HEK293 (cell line): ENCODE measurements at regions not wholly inside any gene's neighbourhood (a gene's known extent, or its start where the extent isn't known, plus 50 kb on each side); places are given as distances from the start of the nearest gene placed in this dataset.

Source experiments
- CTCF ChIA-PET: fragments of 350-600 bp; formaldehyde crosslinking; extraction: SDS; loops from one replicate; lab custom pipeline; 2021; ENCODE audit warnings: antibody characterized with exemption; lab: Yijun Ruan, JAX
- POLR2A ChIA-PET: fragments of 300-600 bp; formaldehyde crosslinking; extraction: SDS; loops from one replicate; lab custom pipeline; 2020; ENCODE audit warnings: antibody characterized with exemption, inconsistent platforms; lab: Yijun Ruan, JAX
- H3K27ac ChIP-seq: fragments of 200-500 bp; sonication (Bioruptor generic); 2 replicates; pipeline ENCODE4 v1.5.1; 2014; ENCODE audit warnings: low read depth, low read length, control low read depth, inconsistent platforms; ENCODE audit errors: extremely low read depth
- H3K36me3 ChIP-seq, 2 experiments: fragments of 200-500 bp in 1 of 2; sonication (Bioruptor generic) in 1 of 2; 1 replicate in 1 of 2; 2 replicates in 1 of 2; pipeline ENCODE4 v1.5.1; 2014 to 2017; ENCODE audit warnings: inconsistent platforms in 2 of 2, low read length in 2 of 2; ENCODE audit not compliant: control insufficient read depth in 2 of 2, insufficient read depth in 1 of 2
- H3K4me1 ChIP-seq: fragments of 200-500 bp; sonication (Bioruptor generic); 2 replicates; pipeline ENCODE4 v1.5.1; 2014; ENCODE audit warnings: mild to moderate bottlenecking, low read length, inconsistent platforms; ENCODE audit not compliant: control insufficient read depth, insufficient read depth
- H3K4me3 ChIP-seq: 2 replicates; pipeline ENCODE4 v1.5.1; 2011; ENCODE audit warnings: low read depth, mild to moderate bottlenecking, control low read depth, low read length, moderate library complexity
- H3K9me3 ChIP-seq: fragments of 200-500 bp; sonication (Bioruptor generic); 2 replicates; pipeline ENCODE4 v1.5.1; 2014; ENCODE audit warnings: low read depth, low read length, inconsistent platforms; ENCODE audit not compliant: control insufficient read depth, insufficient read depth
- BCL11B ChIP-seq: fragments of 450-650 bp; formaldehyde crosslinking; IDR thresholded peaks from 2 replicates; pipeline ENCODE4 v1.5.1; 2016; ENCODE audit warnings: low read depth, missing biosample characterization, missing genetic modification characterization
- GLIS1 ChIP-seq: fragments of 450-650 bp; formaldehyde crosslinking; IDR thresholded peaks from 2 replicates; pipeline ENCODE4 v1.5.1; 2016; ENCODE audit warnings: missing biosample characterization, missing genetic modification characterization
- ZBTB20 ChIP-seq: fragments of 450-650 bp; formaldehyde crosslinking; IDR thresholded peaks from 2 replicates; pipeline ENCODE4 v1.5.1; 2016; ENCODE audit warnings: missing biosample characterization, missing genetic modification characterization
- ZBTB7A ChIP-seq: fragments of 450-650 bp; formaldehyde crosslinking; IDR thresholded peaks from 2 replicates; pipeline ENCODE4 v1.5.1; 2016; ENCODE audit warnings: low read depth, missing biosample characterization, missing genetic modification characterization
- ZNF114 ChIP-seq: fragments of 450-650 bp; formaldehyde crosslinking; IDR thresholded peaks from 2 replicates; pipeline ENCODE4 v1.5.0; 2017; ENCODE audit warnings: missing biosample characterization, missing genetic modification characterization
- ZNF132 ChIP-seq: fragments of 450-650 bp; formaldehyde crosslinking; IDR thresholded peaks from 2 replicates; pipeline ENCODE4 v1.5.1; 2017; ENCODE audit warnings: missing biosample characterization, missing genetic modification characterization, borderline replicate concordance
- ZNF19 ChIP-seq: fragments of 450-650 bp; formaldehyde crosslinking; IDR thresholded peaks from 2 replicates; pipeline ENCODE4; 2016; ENCODE audit warnings: missing biosample characterization, missing genetic modification characterization, low read depth
- ZNF2 ChIP-seq: fragments of 450-650 bp; formaldehyde crosslinking; IDR thresholded peaks from 2 replicates; pipeline ENCODE4 v1.5.1; 2016; ENCODE audit warnings: missing biosample characterization, missing genetic modification characterization
- ZNF223 ChIP-seq: fragments of 450-650 bp; formaldehyde crosslinking; IDR thresholded peaks from 2 replicates; pipeline ENCODE4 v1.5.1; 2016; ENCODE audit warnings: missing biosample characterization, missing genetic modification characterization
- ZNF24 ChIP-seq: fragments of 450-650 bp; formaldehyde crosslinking; IDR thresholded peaks from 2 replicates; pipeline ENCODE4 v1.5.1; 2016; ENCODE audit warnings: missing biosample characterization, missing genetic modification characterization
- ZNF585B ChIP-seq: fragments of 450-650 bp; formaldehyde crosslinking; IDR thresholded peaks from 2 replicates; pipeline ENCODE4 v1.5.1; 2016; ENCODE audit warnings: missing biosample characterization, missing genetic modification characterization
- ZNF600 ChIP-seq: fragments of 450-650 bp; formaldehyde crosslinking; IDR thresholded peaks from 2 replicates; pipeline ENCODE4 v1.5.1; 2016; ENCODE audit warnings: missing biosample characterization, missing genetic modification characterization
- ZNF624 ChIP-seq: fragments of 450-650 bp; formaldehyde crosslinking; IDR thresholded peaks from 2 replicates; pipeline ENCODE4 v1.5.1; 2017; ENCODE audit warnings: missing biosample characterization, missing genetic modification characterization
- ZNF626 ChIP-seq: fragments of 450-650 bp; sonication (Bioruptor Pico); formaldehyde crosslinking; IDR thresholded peaks from 2 replicates; pipeline ENCODE4 v1.5.1; 2018; ENCODE audit warnings: missing biosample characterization, missing genetic modification characterization, inconsistent platforms
- ZNF629 ChIP-seq: fragments of 450-650 bp; formaldehyde crosslinking; IDR thresholded peaks from 2 replicates; pipeline ENCODE4 v1.5.1; 2017; ENCODE audit warnings: missing biosample characterization, missing genetic modification characterization
- TF ChIP-seq, protein P1 (sequence below): fragments of 450-650 bp; formaldehyde crosslinking; IDR thresholded peaks from 2 replicates; pipeline ENCODE4 v1.5.1; 2016; ENCODE audit warnings: missing biosample characterization, missing genetic modification characterization, borderline replicate concordance
- TF ChIP-seq, protein P2 (sequence below): fragments of 450-650 bp; formaldehyde crosslinking; IDR thresholded peaks from 2 replicates; pipeline ENCODE4 v1.5.1; 2016; ENCODE audit warnings: missing biosample characterization, missing genetic modification characterization, borderline replicate concordance
- TF ChIP-seq, protein P3 (sequence below): fragments of 450-650 bp; formaldehyde crosslinking; IDR thresholded peaks from 2 replicates; pipeline ENCODE4 v1.5.1; 2016; ENCODE audit warnings: missing biosample characterization, missing genetic modification characterization
- TF ChIP-seq, protein P4 (sequence below): fragments of 450-650 bp; formaldehyde crosslinking; IDR thresholded peaks from 2 replicates; pipeline ENCODE4 v1.5.1; 2017; ENCODE audit warnings: missing biosample characterization, missing genetic modification characterization

DNA sequence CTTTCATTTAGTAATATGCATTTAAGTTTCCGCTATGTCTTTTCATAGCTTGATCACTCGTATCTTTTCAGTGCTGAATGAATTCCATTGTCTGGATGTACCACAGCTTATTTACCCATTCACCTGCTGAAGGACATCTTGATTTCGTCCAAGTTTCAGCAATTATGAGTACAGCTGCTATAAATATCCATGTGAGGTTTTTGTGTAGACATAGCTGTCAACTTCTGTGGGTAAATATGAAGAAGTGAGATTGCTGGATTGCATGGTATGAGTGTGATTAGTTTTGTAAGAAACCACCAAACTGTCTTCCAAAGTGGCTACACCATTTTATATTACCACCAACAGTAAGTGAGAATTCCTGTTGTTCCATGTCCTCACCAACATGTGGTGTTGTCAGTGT, 79.2 kb upstream of the STMND1 start (continued):
- no peak for TF ChIP-seq ZNF629 (tag by site-specific recombination)
- no peak for TF ChIP-seq ZNF114 (tag by site-specific recombination)
- TF ChIP-seq, protein P1, sequence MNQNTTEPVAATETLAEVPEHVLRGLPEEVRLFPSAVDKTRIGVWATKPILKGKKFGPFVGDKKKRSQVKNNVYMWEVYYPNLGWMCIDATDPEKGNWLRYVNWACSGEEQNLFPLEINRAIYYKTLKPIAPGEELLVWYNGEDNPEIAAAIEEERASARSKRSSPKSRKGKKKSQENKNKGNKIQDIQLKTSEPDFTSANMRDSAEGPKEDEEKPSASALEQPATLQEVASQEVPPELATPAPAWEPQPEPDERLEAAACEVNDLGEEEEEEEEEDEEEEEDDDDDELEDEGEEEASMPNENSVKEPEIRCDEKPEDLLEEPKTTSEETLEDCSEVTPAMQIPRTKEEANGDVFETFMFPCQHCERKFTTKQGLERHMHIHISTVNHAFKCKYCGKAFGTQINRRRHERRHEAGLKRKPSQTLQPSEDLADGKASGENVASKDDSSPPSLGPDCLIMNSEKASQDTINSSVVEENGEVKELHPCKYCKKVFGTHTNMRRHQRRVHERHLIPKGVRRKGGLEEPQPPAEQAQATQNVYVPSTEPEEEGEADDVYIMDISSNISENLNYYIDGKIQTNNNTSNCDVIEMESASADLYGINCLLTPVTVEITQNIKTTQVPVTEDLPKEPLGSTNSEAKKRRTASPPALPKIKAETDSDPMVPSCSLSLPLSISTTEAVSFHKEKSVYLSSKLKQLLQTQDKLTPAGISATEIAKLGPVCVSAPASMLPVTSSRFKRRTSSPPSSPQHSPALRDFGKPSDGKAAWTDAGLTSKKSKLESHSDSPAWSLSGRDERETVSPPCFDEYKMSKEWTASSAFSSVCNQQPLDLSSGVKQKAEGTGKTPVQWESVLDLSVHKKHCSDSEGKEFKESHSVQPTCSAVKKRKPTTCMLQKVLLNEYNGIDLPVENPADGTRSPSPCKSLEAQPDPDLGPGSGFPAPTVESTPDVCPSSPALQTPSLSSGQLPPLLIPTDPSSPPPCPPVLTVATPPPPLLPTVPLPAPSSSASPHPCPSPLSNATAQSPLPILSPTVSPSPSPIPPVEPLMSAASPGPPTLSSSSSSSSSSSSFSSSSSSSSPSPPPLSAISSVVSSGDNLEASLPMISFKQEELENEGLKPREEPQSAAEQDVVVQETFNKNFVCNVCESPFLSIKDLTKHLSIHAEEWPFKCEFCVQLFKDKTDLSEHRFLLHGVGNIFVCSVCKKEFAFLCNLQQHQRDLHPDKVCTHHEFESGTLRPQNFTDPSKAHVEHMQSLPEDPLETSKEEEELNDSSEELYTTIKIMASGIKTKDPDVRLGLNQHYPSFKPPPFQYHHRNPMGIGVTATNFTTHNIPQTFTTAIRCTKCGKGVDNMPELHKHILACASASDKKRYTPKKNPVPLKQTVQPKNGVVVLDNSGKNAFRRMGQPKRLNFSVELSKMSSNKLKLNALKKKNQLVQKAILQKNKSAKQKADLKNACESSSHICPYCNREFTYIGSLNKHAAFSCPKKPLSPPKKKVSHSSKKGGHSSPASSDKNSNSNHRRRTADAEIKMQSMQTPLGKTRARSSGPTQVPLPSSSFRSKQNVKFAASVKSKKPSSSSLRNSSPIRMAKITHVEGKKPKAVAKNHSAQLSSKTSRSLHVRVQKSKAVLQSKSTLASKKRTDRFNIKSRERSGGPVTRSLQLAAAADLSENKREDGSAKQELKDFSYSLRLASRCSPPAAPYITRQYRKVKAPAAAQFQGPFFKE (tag by site-specific recombination): no peak

DNA sequence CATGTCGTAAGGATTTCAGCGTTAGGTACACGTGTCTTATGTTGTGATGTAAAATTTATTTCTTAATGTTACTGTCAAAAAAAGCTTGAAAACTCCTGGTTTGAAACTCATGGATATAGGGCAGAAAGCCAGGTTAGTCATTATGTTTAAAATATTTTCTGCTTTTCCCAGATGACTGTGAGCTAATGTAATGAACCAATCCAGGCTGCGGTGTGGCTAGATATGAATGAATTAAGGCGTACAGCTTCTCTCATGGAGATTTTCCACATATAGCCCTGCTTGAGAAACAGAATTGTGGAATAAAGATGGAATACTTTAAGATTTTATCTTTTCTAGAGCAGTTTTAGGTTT, 80.3 kb upstream of the STMND1 start:
- Histone ChIP-seq H3K36me3 (no peaks in the 10 kb centered on the region), H3K4me1 (no peaks in the 10 kb centered on the region), H3K27ac (no peak overlapping the region), H3K9me3 (no peaks in the 10 kb centered on the region), H3K4me3 (no peak overlapping the region)
- ChIA-PET POLR2A (no interaction called here), CTCF (interaction anchor here (0.8 to 0.9 kb wide), 2 partner anchors 18 to 66 kb away, joined by 4 read pairs; no protein-coding TSS in a partner anchor)
- no peak for TF ChIP-seq ZNF19 (tag by site-specific recombination)
- TF ChIP-seq, protein P2, sequence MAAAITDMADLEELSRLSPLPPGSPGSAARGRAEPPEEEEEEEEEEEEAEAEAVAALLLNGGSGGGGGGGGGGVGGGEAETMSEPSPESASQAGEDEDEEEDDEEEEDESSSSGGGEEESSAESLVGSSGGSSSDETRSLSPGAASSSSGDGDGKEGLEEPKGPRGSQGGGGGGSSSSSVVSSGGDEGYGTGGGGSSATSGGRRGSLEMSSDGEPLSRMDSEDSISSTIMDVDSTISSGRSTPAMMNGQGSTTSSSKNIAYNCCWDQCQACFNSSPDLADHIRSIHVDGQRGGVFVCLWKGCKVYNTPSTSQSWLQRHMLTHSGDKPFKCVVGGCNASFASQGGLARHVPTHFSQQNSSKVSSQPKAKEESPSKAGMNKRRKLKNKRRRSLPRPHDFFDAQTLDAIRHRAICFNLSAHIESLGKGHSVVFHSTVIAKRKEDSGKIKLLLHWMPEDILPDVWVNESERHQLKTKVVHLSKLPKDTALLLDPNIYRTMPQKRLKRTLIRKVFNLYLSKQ (tag by site-specific recombination): no peak
- TF ChIP-seq ZNF626 (tag by site-specific recombination): no peak
- TF ChIP-seq ZNF624 (tag by site-specific recombination): no peak
- no peak for TF ChIP-seq BCL11B
- TF ChIP-seq, protein P3, sequence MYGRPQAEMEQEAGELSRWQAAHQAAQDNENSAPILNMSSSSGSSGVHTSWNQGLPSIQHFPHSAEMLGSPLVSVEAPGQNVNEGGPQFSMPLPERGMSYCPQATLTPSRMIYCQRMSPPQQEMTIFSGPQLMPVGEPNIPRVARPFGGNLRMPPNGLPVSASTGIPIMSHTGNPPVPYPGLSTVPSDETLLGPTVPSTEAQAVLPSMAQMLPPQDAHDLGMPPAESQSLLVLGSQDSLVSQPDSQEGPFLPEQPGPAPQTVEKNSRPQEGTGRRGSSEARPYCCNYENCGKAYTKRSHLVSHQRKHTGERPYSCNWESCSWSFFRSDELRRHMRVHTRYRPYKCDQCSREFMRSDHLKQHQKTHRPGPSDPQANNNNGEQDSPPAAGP: no peak
- no peak for TF ChIP-seq ZBTB20 (tag by site-specific recombination)
- no peak for TF ChIP-seq ZNF223
- TF ChIP-seq ZNF585B: no peak
- TF ChIP-seq ZBTB7A (tag by site-specific recombination): no peak
- no peak for TF ChIP-seq GLIS1 (tag by site-specific recombination)
- TF ChIP-seq ZNF600 (tag by site-specific recombination): no peak
- TF ChIP-seq, protein P4, sequence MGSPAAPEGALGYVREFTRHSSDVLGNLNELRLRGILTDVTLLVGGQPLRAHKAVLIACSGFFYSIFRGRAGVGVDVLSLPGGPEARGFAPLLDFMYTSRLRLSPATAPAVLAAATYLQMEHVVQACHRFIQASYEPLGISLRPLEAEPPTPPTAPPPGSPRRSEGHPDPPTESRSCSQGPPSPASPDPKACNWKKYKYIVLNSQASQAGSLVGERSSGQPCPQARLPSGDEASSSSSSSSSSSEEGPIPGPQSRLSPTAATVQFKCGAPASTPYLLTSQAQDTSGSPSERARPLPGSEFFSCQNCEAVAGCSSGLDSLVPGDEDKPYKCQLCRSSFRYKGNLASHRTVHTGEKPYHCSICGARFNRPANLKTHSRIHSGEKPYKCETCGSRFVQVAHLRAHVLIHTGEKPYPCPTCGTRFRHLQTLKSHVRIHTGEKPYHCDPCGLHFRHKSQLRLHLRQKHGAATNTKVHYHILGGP: no peak
- no peak for TF ChIP-seq ZNF132 (tag by site-specific recombination)
- TF ChIP-seq ZNF2 (tag by site-specific recombination): no peak
- TF ChIP-seq ZNF24 (tag by site-specific recombination): no peak
